B cell (primary cell): ENCODE measurements at regions not wholly inside any gene's neighbourhood (a gene's known extent, or its start where the extent isn't known, plus 50 kb on each side); places are given as distances from the start of the nearest gene placed in this dataset.

Source experiments
- EZH2 ChIP-seq: IDR thresholded peaks from 2 replicates; pipeline ENCODE4 v1.6.1; 2012; ENCODE audit warnings: borderline replicate concordance, low read depth, mild to moderate bottlenecking, moderate library complexity, low read length; ENCODE audit not compliant: insufficient read depth, poor library complexity, severe bottlenecking
- TF ChIP-seq, protein P1 (sequence below): fragments of 200-600 bp; IDR thresholded peaks from one replicate; pipeline ENCODE4 v1.8.0; 2022; ENCODE audit warnings: antibody characterized with exemption, mild to moderate bottlenecking

- TF ChIP-seq, protein P1, sequence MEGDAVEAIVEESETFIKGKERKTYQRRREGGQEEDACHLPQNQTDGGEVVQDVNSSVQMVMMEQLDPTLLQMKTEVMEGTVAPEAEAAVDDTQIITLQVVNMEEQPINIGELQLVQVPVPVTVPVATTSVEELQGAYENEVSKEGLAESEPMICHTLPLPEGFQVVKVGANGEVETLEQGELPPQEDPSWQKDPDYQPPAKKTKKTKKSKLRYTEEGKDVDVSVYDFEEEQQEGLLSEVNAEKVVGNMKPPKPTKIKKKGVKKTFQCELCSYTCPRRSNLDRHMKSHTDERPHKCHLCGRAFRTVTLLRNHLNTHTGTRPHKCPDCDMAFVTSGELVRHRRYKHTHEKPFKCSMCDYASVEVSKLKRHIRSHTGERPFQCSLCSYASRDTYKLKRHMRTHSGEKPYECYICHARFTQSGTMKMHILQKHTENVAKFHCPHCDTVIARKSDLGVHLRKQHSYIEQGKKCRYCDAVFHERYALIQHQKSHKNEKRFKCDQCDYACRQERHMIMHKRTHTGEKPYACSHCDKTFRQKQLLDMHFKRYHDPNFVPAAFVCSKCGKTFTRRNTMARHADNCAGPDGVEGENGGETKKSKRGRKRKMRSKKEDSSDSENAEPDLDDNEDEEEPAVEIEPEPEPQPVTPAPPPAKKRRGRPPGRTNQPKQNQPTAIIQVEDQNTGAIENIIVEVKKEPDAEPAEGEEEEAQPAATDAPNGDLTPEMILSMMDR: no peak
- TF ChIP-seq EZH2: no peak
Measured at GRCh38 chr7:12030116-12030515, 181.0 kb upstream of the TMEM106B start.
